ENCODE measurements at regions not wholly inside any gene's neighbourhood (a gene's known extent, or its start where the extent isn't known, plus 50 kb on each side); places are given as distances from the start of the nearest gene placed in this dataset.

DNA sequence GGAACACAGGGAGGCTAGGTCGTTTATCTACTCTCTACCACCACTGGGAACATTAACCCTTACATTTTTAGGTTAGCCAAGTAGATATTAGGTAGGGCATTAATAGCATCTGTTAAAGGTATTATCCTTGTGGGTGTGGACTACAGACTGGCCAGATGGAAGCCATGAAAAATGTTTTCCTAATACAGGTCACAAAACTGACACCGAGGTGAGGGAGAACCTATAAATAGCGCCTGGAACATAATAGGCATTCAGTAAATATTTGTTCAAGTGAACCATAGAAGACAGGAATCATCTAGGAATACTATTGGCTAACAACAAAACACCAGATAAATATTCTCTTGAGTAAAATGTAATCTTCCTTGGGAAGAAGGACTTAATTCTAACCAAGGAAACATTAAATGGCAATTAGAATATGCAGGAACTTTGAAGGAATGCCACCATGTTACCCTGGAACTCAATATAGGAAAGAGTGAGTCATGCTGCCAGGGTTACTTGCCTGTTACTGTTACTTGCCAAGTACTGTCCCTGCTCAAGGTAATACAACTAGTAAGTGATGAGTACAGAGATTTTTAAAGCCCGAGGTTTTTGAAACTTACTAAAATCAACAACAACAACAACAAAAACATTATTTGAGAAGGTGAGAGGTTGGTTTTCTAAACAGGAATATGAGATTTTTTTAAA, 79.0 kb downstream of the SOX3 start:
- 0% methylated on average over 4 of the region's 4 CpGs for WGBS (ENCODE audit: insufficient coverage, insufficient replicate concordance, low lambda C conversion rate, missing lambda C conversion rate)
- H3K4me3 ChIP-seq: no peak overlapping the region
- H3K4me2 ChIP-seq (ENCODE audit: control insufficient read depth, insufficient read depth): no peak overlapping the region
- no peaks in the 10 kb centered on the region for H3K36me3 ChIP-seq (ENCODE audit: control insufficient read depth in 2 of 2, insufficient read depth in 2 of 2, low read length in 1 of 2)
- TF ChIP-seq, protein P1, sequence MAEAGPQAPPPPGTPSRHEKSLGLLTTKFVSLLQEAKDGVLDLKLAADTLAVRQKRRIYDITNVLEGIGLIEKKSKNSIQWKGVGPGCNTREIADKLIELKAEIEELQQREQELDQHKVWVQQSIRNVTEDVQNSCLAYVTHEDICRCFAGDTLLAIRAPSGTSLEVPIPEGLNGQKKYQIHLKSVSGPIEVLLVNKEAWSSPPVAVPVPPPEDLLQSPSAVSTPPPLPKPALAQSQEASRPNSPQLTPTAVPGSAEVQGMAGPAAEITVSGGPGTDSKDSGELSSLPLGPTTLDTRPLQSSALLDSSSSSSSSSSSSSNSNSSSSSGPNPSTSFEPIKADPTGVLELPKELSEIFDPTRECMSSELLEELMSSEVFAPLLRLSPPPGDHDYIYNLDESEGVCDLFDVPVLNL (IDR thresholded peaks at IDR 0.05; ENCODE audit: low read depth, low read length): no peak
- TF ChIP-seq, protein P2, sequence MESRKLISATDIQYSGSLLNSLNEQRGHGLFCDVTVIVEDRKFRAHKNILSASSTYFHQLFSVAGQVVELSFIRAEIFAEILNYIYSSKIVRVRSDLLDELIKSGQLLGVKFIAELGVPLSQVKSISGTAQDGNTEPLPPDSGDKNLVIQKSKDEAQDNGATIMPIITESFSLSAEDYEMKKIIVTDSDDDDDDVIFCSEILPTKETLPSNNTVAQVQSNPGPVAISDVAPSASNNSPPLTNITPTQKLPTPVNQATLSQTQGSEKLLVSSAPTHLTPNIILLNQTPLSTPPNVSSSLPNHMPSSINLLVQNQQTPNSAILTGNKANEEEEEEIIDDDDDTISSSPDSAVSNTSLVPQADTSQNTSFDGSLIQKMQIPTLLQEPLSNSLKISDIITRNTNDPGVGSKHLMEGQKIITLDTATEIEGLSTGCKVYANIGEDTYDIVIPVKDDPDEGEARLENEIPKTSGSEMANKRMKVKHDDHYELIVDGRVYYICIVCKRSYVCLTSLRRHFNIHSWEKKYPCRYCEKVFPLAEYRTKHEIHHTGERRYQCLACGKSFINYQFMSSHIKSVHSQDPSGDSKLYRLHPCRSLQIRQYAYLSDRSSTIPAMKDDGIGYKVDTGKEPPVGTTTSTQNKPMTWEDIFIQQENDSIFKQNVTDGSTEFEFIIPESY (IDR thresholded peaks at IDR 0.05): no peak
- TF ChIP-seq RAD51 (IDR thresholded peaks at IDR 0.05) (no peak), FOXK2 (IDR thresholded peaks at IDR 0.05) (no peak)
- DNase-seq (ENCODE audit: low read depth, low spot score): no peak
- SMC1A ChIA-PET (ENCODE audit: uncharacterized antibody, unreplicated experiment): no interaction called here
- POLR2A ChIA-PET: no interaction called here
- no peak overlapping the region for H3K9ac ChIP-seq (ENCODE audit: control insufficient read depth, insufficient read depth, low read length)
- no TSS peak for BruUV-seq (replicated peaks)
- H3K27me3 ChIP-seq (replicated peaks in 1 of 2; ENCODE audit: control insufficient read depth in 2 of 2, insufficient read depth in 2 of 2, low read length in 1 of 2): no peaks in the 10 kb centered on the region
- ATAC-seq: no peak
- RAD21 ChIA-PET (ENCODE audit: unreplicated experiment): no interaction called here
- CTCF ChIA-PET: no interaction called here
- no peak overlapping the region for H2AFZ ChIP-seq (ENCODE audit: control insufficient read depth, low read depth, low read length)
- H3K9me3 ChIP-seq (replicated peaks; ENCODE audit: control insufficient read depth, insufficient read depth, low read length): no peaks in the 10 kb centered on the region
- no peak overlapping the region for H3K27ac ChIP-seq (ENCODE audit: control insufficient read depth, insufficient read depth)
- no peak for FAIRE-seq
- intact Hi-C loops (cut with micrococcal nuclease; ENCODE audit: unreplicated experiment): no loop called here
- H3K79me2 ChIP-seq (ENCODE audit: control insufficient read depth, insufficient read depth, low read length): no peaks in the 10 kb centered on the region
- in situ Hi-C loops (cut with MboI): no loop called here
- no peaks in the 10 kb centered on the region for H3K4me1 ChIP-seq (ENCODE audit: control insufficient read depth, insufficient read depth, low read length)
- no peaks in the 10 kb centered on the region for H4K20me1 ChIP-seq (ENCODE audit: control insufficient read depth, insufficient read depth)

DNA sequence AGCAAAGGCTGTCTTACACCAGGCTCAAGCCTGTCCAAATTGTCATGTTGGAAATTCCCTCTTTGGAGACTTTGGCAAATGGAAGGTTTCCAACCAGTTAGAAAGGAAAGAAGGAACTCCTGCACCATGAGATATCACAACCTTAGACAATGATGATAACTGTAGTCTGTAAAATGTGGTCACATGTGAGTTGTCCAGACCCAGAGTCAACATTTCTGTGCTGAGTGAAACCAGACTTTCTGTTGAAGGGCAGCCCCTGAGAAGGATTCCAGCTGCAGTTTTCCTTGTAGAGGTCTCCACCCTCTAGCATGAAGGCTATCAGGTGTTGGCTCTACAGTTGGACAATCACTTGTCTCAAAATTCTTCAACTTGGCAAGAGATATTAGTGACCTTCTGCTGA, 82.4 kb downstream of the SOX3 start:
- ATAC-seq: no peak
- no TSS peak for BruUV-seq (replicated peaks)
- H3K9me3 ChIP-seq (replicated peaks; ENCODE audit: control insufficient read depth, insufficient read depth, low read length): no peaks in the 10 kb centered on the region
- no peaks in the 10 kb centered on the region for H3K4me1 ChIP-seq (ENCODE audit: control insufficient read depth, insufficient read depth, low read length)
- SMC1A ChIA-PET (ENCODE audit: uncharacterized antibody, unreplicated experiment): no interaction called here
- no peak overlapping the region for H3K4me3 ChIP-seq
- no peaks in the 10 kb centered on the region for H3K79me2 ChIP-seq (ENCODE audit: control insufficient read depth, insufficient read depth, low read length)
- no peaks in the 10 kb centered on the region for H3K27me3 ChIP-seq (replicated peaks in 1 of 2; ENCODE audit: control insufficient read depth in 2 of 2, insufficient read depth in 2 of 2, low read length in 1 of 2)
- RAD21 ChIA-PET (ENCODE audit: unreplicated experiment): no interaction called here
- intact Hi-C loops (cut with micrococcal nuclease; ENCODE audit: unreplicated experiment) (no loop called here), in situ Hi-C loops (cut with MboI) (no loop called here)
- no peak overlapping the region for H3K9ac ChIP-seq (ENCODE audit: control insufficient read depth, insufficient read depth, low read length)
- CTCF ChIA-PET: no interaction called here
- no peak overlapping the region for H3K4me2 ChIP-seq (ENCODE audit: control insufficient read depth, insufficient read depth)
- no peak overlapping the region for H2AFZ ChIP-seq (ENCODE audit: control insufficient read depth, low read depth, low read length)
- no peaks in the 10 kb centered on the region for H3K36me3 ChIP-seq (ENCODE audit: control insufficient read depth in 2 of 2, insufficient read depth in 2 of 2, low read length in 1 of 2)
- no peak overlapping the region for H3K27ac ChIP-seq (ENCODE audit: control insufficient read depth, insufficient read depth)
- H4K20me1 ChIP-seq (ENCODE audit: control insufficient read depth, insufficient read depth): no peaks in the 10 kb centered on the region
- POLR2A ChIA-PET: no interaction called here
- DNase-seq (ENCODE audit: low read depth, low spot score): no peak
- FAIRE-seq: no peak
- TF ChIP-seq POU2F2 (IDR thresholded peaks at IDR 0.05; ENCODE audit: borderline replicate concordance, low read depth, low read length) (no peak), SIX5 (IDR thresholded peaks at IDR 0.05; ENCODE audit: low read depth, low read length, severe bottlenecking) (no peak), WRNIP1 (IDR thresholded peaks at IDR 0.05; ENCODE audit: borderline replicate concordance, low read depth, low read length) (no peak), YBX1 (IDR thresholded peaks at IDR 0.05) (no peak), CBFB (IDR thresholded peaks at IDR 0.05; ENCODE audit: low read depth) (no peak), NRF1 (conservative IDR thresholded peaks at IDR 0.05; ENCODE audit: low read depth, low read length) (no peak)
- TF ChIP-seq, protein P3, sequence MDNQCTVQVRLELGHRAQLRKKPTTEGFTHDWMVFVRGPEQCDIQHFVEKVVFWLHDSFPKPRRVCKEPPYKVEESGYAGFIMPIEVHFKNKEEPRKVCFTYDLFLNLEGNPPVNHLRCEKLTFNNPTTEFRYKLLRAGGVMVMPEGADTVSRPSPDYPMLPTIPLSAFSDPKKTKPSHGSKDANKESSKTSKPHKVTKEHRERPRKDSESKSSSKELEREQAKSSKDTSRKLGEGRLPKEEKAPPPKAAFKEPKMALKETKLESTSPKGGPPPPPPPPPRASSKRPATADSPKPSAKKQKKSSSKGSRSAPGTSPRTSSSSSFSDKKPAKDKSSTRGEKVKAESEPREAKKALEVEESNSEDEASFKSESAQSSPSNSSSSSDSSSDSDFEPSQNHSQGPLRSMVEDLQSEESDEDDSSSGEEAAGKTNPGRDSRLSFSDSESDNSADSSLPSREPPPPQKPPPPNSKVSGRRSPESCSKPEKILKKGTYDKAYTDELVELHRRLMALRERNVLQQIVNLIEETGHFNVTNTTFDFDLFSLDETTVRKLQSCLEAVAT (IDR thresholded peaks at IDR 0.05): no peak
- TF ChIP-seq, protein P4, sequence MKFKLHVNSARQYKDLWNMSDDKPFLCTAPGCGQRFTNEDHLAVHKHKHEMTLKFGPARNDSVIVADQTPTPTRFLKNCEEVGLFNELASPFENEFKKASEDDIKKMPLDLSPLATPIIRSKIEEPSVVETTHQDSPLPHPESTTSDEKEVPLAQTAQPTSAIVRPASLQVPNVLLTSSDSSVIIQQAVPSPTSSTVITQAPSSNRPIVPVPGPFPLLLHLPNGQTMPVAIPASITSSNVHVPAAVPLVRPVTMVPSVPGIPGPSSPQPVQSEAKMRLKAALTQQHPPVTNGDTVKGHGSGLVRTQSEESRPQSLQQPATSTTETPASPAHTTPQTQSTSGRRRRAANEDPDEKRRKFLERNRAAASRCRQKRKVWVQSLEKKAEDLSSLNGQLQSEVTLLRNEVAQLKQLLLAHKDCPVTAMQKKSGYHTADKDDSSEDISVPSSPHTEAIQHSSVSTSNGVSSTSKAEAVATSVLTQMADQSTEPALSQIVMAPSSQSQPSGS (IDR thresholded peaks at IDR 0.05; ENCODE audit: low read length): no peak
